ENCODE measurements at regions not wholly inside any gene's neighbourhood (a gene's known extent, or its start where the extent isn't known, plus 50 kb on each side); places are given as distances from the start of the nearest gene placed in this dataset.
A peak's percentile ranks its signal among the peaks of the same experiment; 100 is the strongest.
"Not testable (repeated sequence)": the region's sequence is repeated elsewhere in the genome, so short reads cannot be mapped to it uniquely, and the experiment has no call there.

- H3K9me3 ChIP-seq (ENCODE audit: control insufficient read depth, insufficient read depth, low read depth, low read length); H3K4me1 ChIP-seq (ENCODE audit: control insufficient read depth, insufficient read depth, low read length); H3K27ac ChIP-seq (ENCODE audit: extremely low read depth, low read depth, low read length); H3K36me3 ChIP-seq (ENCODE audit: control insufficient read depth in 2 of 2, insufficient read depth in 1 of 2, low read length in 2 of 2); POLR2A ChIA-PET; H3K4me3 ChIP-seq (ENCODE audit: low read depth, low read length); CTCF ChIA-PET: not testable (repeated sequence)
These were observed 2980.4 kb downstream of the TUBA3C start for GRCh38 chr13:16201202-16201601.

GRCh38 chr13:16160609-16161008 is 3021.0 kb downstream of the TUBA3C start:
- H3K36me3 ChIP-seq (ENCODE audit: control insufficient read depth in 2 of 2, insufficient read depth in 1 of 2, low read length in 2 of 2); POLR2A ChIA-PET; CTCF ChIA-PET; H3K9me3 ChIP-seq (ENCODE audit: control insufficient read depth, insufficient read depth, low read depth, low read length); H3K4me3 ChIP-seq (ENCODE audit: low read depth, low read length); H3K4me1 ChIP-seq (ENCODE audit: control insufficient read depth, insufficient read depth, low read length); H3K27ac ChIP-seq (ENCODE audit: extremely low read depth, low read depth, low read length): not testable (repeated sequence)

- H3K36me3 ChIP-seq (ENCODE audit: control insufficient read depth in 2 of 2, insufficient read depth in 1 of 2, low read length in 2 of 2); CTCF ChIA-PET; POLR2A ChIA-PET; H3K4me3 ChIP-seq (ENCODE audit: low read depth, low read length); H3K4me1 ChIP-seq (ENCODE audit: control insufficient read depth, insufficient read depth, low read length); H3K9me3 ChIP-seq (ENCODE audit: control insufficient read depth, insufficient read depth, low read depth, low read length); H3K27ac ChIP-seq (ENCODE audit: extremely low read depth, low read depth, low read length): not testable (repeated sequence)
These were observed 3022.7 kb downstream of the TUBA3C start for GRCh38 chr13:16158958-16159357.

GRCh38 chr13:16158016-16158415 is 3023.6 kb downstream of the TUBA3C start:
- H3K4me1 ChIP-seq (ENCODE audit: control insufficient read depth, insufficient read depth, low read length); H3K9me3 ChIP-seq (ENCODE audit: control insufficient read depth, insufficient read depth, low read depth, low read length); POLR2A ChIA-PET; H3K4me3 ChIP-seq (ENCODE audit: low read depth, low read length); CTCF ChIA-PET; H3K27ac ChIP-seq (ENCODE audit: extremely low read depth, low read depth, low read length); H3K36me3 ChIP-seq (ENCODE audit: control insufficient read depth in 2 of 2, insufficient read depth in 1 of 2, low read length in 2 of 2): not testable (repeated sequence)

- H3K4me3 ChIP-seq (ENCODE audit: low read depth, low read length); H3K4me1 ChIP-seq (ENCODE audit: control insufficient read depth, insufficient read depth, low read length); H3K36me3 ChIP-seq (ENCODE audit: control insufficient read depth in 2 of 2, insufficient read depth in 1 of 2, low read length in 2 of 2); CTCF ChIA-PET; POLR2A ChIA-PET; H3K9me3 ChIP-seq (ENCODE audit: control insufficient read depth, insufficient read depth, low read depth, low read length); H3K27ac ChIP-seq (ENCODE audit: extremely low read depth, low read depth, low read length): not testable (repeated sequence)
These were observed 3028.8 kb downstream of the TUBA3C start for GRCh38 chr13:16152849-16153248.

GRCh38 chr13:16151296-16151695 is 3030.3 kb downstream of the TUBA3C start:
- H3K36me3 ChIP-seq (ENCODE audit: control insufficient read depth in 2 of 2, insufficient read depth in 1 of 2, low read length in 2 of 2) = not testable (repeated sequence)

GRCh38 chr13:16149415-16149814 is 3032.2 kb downstream of the TUBA3C start:
- H3K27ac ChIP-seq (ENCODE audit: extremely low read depth, low read depth, low read length); H3K9me3 ChIP-seq (ENCODE audit: control insufficient read depth, insufficient read depth, low read depth, low read length); H3K4me1 ChIP-seq (ENCODE audit: control insufficient read depth, insufficient read depth, low read length); H3K36me3 ChIP-seq (ENCODE audit: control insufficient read depth in 2 of 2, insufficient read depth in 1 of 2, low read length in 2 of 2); H3K4me3 ChIP-seq (ENCODE audit: low read depth, low read length); POLR2A ChIA-PET; CTCF ChIA-PET: not testable (repeated sequence)

More at GRCh38 chr13:16151296-16151695, 3030.3 kb downstream of the TUBA3C start:
- H3K4me1 ChIP-seq (ENCODE audit: control insufficient read depth, insufficient read depth, low read length); H3K9me3 ChIP-seq (ENCODE audit: control insufficient read depth, insufficient read depth, low read depth, low read length); H3K4me3 ChIP-seq (ENCODE audit: low read depth, low read length); POLR2A ChIA-PET; CTCF ChIA-PET; H3K27ac ChIP-seq (ENCODE audit: extremely low read depth, low read depth, low read length): not testable (repeated sequence)

GRCh38 chr13:16145652-16146051 is 3036.0 kb downstream of the TUBA3C start:
- H3K4me3 ChIP-seq (ENCODE audit: low read depth, low read length); H3K36me3 ChIP-seq (ENCODE audit: control insufficient read depth in 2 of 2, insufficient read depth in 1 of 2, low read length in 2 of 2); H3K4me1 ChIP-seq (ENCODE audit: control insufficient read depth, insufficient read depth, low read length); POLR2A ChIA-PET; H3K9me3 ChIP-seq (ENCODE audit: control insufficient read depth, insufficient read depth, low read depth, low read length); H3K27ac ChIP-seq (ENCODE audit: extremely low read depth, low read depth, low read length); CTCF ChIA-PET: not testable (repeated sequence)

GRCh38 chr13:16141361-16141760 is 3040.3 kb downstream of the TUBA3C start:
- POLR2A ChIA-PET; H3K27ac ChIP-seq (ENCODE audit: extremely low read depth, low read depth, low read length); H3K36me3 ChIP-seq (ENCODE audit: control insufficient read depth in 2 of 2, insufficient read depth in 1 of 2, low read length in 2 of 2); H3K9me3 ChIP-seq (ENCODE audit: control insufficient read depth, insufficient read depth, low read depth, low read length); H3K4me3 ChIP-seq (ENCODE audit: low read depth, low read length); H3K4me1 ChIP-seq (ENCODE audit: control insufficient read depth, insufficient read depth, low read length); CTCF ChIA-PET: not testable (repeated sequence)
- TF ChIP-seq ZNF48 (tag by site-specific recombination; IDR thresholded peaks at IDR 0.05) (0 out of 2 replicates have a peak, but pooled peaks have one; percentile 42), ZNF350 (tag by site-specific recombination; IDR thresholded peaks at IDR 0.05) (0 out of 2 replicates have a peak, but pooled peaks have one; percentile 30)

GRCh38 chr13:16136846-16137245 is 3044.8 kb downstream of the TUBA3C start:
- CTCF ChIA-PET; H3K27ac ChIP-seq (ENCODE audit: extremely low read depth, low read depth, low read length); H3K9me3 ChIP-seq (ENCODE audit: control insufficient read depth, insufficient read depth, low read depth, low read length); POLR2A ChIA-PET; H3K36me3 ChIP-seq (ENCODE audit: control insufficient read depth in 2 of 2, insufficient read depth in 1 of 2, low read length in 2 of 2); H3K4me3 ChIP-seq (ENCODE audit: low read depth, low read length); H3K4me1 ChIP-seq (ENCODE audit: control insufficient read depth, insufficient read depth, low read length): not testable (repeated sequence)

- POLR2A ChIA-PET; H3K27ac ChIP-seq (ENCODE audit: extremely low read depth, low read depth, low read length); H3K9me3 ChIP-seq (ENCODE audit: control insufficient read depth, insufficient read depth, low read depth, low read length); H3K4me3 ChIP-seq (ENCODE audit: low read depth, low read length); CTCF ChIA-PET; H3K4me1 ChIP-seq (ENCODE audit: control insufficient read depth, insufficient read depth, low read length); H3K36me3 ChIP-seq (ENCODE audit: control insufficient read depth in 2 of 2, insufficient read depth in 1 of 2, low read length in 2 of 2): not testable (repeated sequence)
These were observed 3052.9 kb downstream of the TUBA3C start for GRCh38 chr13:16128675-16129074.

GRCh38 chr13:16113391-16113790 is 3068.2 kb downstream of the TUBA3C start:
- H3K36me3 ChIP-seq (ENCODE audit: control insufficient read depth in 2 of 2, insufficient read depth in 1 of 2, low read length in 2 of 2); CTCF ChIA-PET; H3K27ac ChIP-seq (ENCODE audit: extremely low read depth, low read depth, low read length); H3K4me3 ChIP-seq (ENCODE audit: low read depth, low read length); POLR2A ChIA-PET; H3K4me1 ChIP-seq (ENCODE audit: control insufficient read depth, insufficient read depth, low read length); H3K9me3 ChIP-seq (ENCODE audit: control insufficient read depth, insufficient read depth, low read depth, low read length): not testable (repeated sequence)
